Duodenal mucosa (tissue), 2 donors: ENCODE measurements at regions not wholly inside any gene's neighbourhood (a gene's known extent, or its start where the extent isn't known, plus 50 kb on each side); places are given as distances from the start of the nearest gene placed in this dataset.
"Not testable (repeated sequence)": the region's sequence is repeated elsewhere in the genome, so short reads cannot be mapped to it uniquely, and the experiment has no call there.

ENCODE experiments used
- H3K27ac ChIP-seq: one replicate; pipeline ENCODE4 v1.7.0; 2013; ENCODE audit warnings: low read depth, low read length
- H3K27me3 ChIP-seq, 2 donors: one replicate each; pipeline ENCODE4 v1.7.0; 2013; ENCODE audit warnings: low read length in 2 of 2, control low read depth in 1 of 2; ENCODE audit not compliant: insufficient read depth in 2 of 2, control insufficient read depth in 1 of 2
- H3K36me3 ChIP-seq, 2 donors: one replicate each; pipeline ENCODE4 v1.7.0; 2013; ENCODE audit warnings: low read length in 2 of 2, control low read depth in 1 of 2; ENCODE audit not compliant: insufficient read depth in 2 of 2, control insufficient read depth in 1 of 2
- H3K4me1 ChIP-seq, 2 donors: one replicate each; pipeline ENCODE4 v1.7.0; 2013; ENCODE audit warnings: low read length in 2 of 2, control low read depth in 1 of 2; ENCODE audit not compliant: insufficient read depth in 2 of 2, control insufficient read depth in 1 of 2
- H3K4me3 ChIP-seq, 2 donors: one replicate each; pipeline ENCODE4 v1.7.0; 2013; ENCODE audit warnings: low read length in 2 of 2, low read depth in 1 of 2
- H3K9ac ChIP-seq, 2 donors: one replicate each; pipeline ENCODE4 v1.7.0; 2013; ENCODE audit warnings: low read length in 2 of 2, low read depth in 1 of 2
- H3K9me3 ChIP-seq, 2 donors: one replicate each; pipeline ENCODE4 v1.7.0; 2013; ENCODE audit warnings: low read length in 2 of 2, control low read depth in 1 of 2; ENCODE audit not compliant: control insufficient read depth in 1 of 2

DNA sequence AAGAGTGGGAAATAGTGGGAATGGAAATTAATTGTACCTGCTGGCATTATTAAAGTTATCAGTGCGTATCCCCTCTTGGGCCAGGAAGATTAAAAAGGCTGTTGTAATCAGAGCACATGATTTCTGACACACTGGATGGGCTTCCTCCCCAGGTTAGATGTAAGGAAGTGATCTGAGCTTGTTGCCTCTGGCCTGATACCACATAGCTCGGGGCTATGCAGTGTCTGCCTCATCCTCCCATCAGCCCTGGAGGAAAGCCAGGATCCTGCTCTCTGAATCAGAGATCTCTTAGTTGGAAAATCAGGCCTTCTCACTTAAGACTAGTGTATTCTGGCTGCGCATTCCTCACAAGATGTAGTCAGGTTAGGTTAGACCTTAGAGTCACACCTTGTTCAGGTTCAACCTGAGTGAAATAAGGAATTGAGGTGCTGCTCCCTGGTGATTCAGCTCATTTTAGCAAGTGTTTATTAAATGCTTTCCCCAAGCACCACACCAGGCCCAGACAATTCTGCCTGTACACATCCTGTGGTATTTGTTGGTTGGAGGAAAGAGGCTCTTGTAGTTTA lies 108.2 kb upstream of the IKBKE start:
- not testable (repeated sequence) for H3K4me1 ChIP-seq, H3K27ac ChIP-seq, H3K27me3 ChIP-seq, H3K9ac ChIP-seq, H3K36me3 ChIP-seq, H3K9me3 ChIP-seq, H3K4me3 ChIP-seq

GRCh38 chr1:206362994-206363393 lies 107.3 kb upstream of the IKBKE start:
- H3K27ac ChIP-seq, H3K4me3 ChIP-seq, H3K36me3 ChIP-seq: not testable (repeated sequence)

DNA sequence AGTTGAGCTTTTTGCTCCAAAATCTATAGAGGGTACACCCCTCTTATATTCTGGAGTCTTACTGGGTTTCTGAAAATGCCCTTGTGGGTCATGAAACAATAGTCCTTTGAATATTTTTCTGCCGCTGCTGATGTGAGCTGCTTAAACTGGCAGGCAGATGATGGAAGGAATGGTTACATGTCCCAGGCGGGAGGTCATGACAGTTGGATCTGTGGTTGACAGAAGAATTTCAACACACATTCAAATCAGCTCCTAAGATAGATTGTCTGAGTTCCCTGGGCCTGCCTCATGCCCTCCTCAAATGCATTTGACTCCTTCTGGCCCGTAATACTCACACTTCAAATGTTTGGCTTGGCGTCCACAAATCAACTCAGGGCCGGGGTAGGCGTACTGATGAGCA lies 105.0 kb upstream of the IKBKE start:
- not testable (repeated sequence) for H3K36me3 ChIP-seq, H3K4me3 ChIP-seq, H3K27me3 ChIP-seq, H3K4me1 ChIP-seq, H3K9ac ChIP-seq, H3K27ac ChIP-seq, H3K9me3 ChIP-seq

More at GRCh38 chr1:206362994-206363393, 107.3 kb upstream of the IKBKE start:
- H3K27me3 ChIP-seq, H3K9me3 ChIP-seq, H3K4me1 ChIP-seq, H3K9ac ChIP-seq: not testable (repeated sequence)

GRCh38 chr1:206366131-206366530 lies 104.1 kb upstream of the IKBKE start:
- not testable (repeated sequence) for H3K9me3 ChIP-seq, H3K4me3 ChIP-seq, H3K9ac ChIP-seq, H3K27me3 ChIP-seq, H3K27ac ChIP-seq, H3K4me1 ChIP-seq, H3K36me3 ChIP-seq

DNA sequence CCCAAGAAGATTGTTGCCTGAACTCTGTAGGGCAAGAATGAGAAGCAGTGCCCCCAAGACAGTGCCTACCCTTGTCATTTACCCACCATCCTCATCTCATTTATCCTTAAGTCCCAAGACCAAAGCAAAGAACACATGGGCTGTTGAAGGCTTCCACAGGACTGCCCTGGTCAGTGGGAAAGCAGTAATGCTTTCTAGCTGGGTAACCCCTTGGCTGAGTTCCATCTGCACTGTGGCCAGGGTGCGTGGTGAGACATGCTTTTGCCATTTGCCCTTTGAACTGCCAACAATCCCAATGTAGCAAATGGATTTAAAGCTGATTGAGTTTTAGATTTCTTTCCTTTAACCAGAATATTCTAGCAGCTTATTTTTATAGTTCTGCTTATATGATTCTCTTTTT lies 103.5 kb upstream of the IKBKE start:
- not testable (repeated sequence) for H3K4me1 ChIP-seq, H3K27ac ChIP-seq

DNA sequence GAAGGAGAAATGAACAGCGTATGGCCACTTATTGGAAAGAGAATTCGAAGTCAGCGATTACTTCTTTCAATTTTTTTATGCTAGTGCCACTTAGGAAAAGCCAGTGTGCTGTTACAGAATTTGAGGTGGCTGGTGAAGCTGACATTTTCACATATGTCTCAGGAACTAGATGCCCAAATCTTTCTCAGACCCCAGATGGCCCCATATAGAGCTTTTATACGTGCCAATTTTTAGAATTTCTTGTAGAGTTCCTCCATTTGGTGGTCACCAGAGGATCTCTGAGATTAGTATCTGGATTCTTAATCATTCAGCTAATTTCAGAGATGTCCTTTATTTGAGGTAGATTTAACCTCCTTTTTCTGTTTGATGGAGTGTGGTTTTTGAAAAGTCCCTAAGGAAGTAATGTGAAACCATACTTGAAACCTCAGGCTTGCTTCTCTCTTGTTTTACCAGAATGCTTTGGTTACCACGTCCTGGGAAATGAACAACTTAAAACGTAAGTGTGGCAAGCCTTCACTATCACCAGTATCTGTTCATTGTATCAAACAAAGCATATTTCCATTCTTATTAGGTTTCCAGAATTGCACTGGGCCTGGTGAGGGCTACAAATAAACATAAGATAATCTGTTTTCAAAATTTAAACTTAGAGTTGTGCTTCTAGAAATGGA lies 102.2 kb upstream of the IKBKE start:
- not testable (repeated sequence) for H3K4me1 ChIP-seq, H3K27me3 ChIP-seq, H3K27ac ChIP-seq, H3K4me3 ChIP-seq, H3K9me3 ChIP-seq, H3K36me3 ChIP-seq, H3K9ac ChIP-seq

More for the DNA sequence above, 103.5 kb upstream of the IKBKE start:
- not testable (repeated sequence) for H3K27me3 ChIP-seq, H3K36me3 ChIP-seq, H3K9ac ChIP-seq, H3K9me3 ChIP-seq, H3K4me3 ChIP-seq

- not testable (repeated sequence) for H3K27ac ChIP-seq, H3K9ac ChIP-seq, H3K4me3 ChIP-seq, H3K9me3 ChIP-seq, H3K27me3 ChIP-seq, H3K36me3 ChIP-seq, H3K4me1 ChIP-seq
Observed at GRCh38 chr1:206374725-206375124, 95.6 kb upstream of the IKBKE start.

- not testable (repeated sequence) for H3K4me3 ChIP-seq, H3K9me3 ChIP-seq, H3K27ac ChIP-seq, H3K4me1 ChIP-seq, H3K27me3 ChIP-seq, H3K36me3 ChIP-seq, H3K9ac ChIP-seq
Observed at GRCh38 chr1:206375552-206375951, 94.7 kb upstream of the IKBKE start.

DNA sequence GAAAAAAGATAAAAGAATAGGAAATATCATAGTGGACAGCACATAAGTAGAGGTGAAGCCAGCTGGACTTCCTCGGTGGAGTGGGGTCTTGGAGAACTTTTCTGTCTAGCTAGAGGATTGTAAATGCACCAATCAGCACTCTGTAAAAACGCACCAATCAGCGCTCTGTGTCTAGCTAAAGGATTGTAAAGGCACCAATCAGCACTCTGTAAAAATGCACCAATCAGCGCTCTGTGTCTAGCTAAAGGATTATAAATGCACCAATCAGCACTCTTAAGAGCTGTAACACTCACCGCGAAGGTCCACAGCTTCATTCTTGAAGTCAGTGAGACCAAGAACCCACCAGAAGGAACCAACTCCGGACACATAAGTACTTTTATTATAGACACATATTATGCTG lies 91.8 kb upstream of the IKBKE start:
- H3K9ac ChIP-seq, H3K9me3 ChIP-seq, H3K4me1 ChIP-seq, H3K4me3 ChIP-seq, H3K27ac ChIP-seq, H3K27me3 ChIP-seq, H3K36me3 ChIP-seq: not testable (repeated sequence)

DNA sequence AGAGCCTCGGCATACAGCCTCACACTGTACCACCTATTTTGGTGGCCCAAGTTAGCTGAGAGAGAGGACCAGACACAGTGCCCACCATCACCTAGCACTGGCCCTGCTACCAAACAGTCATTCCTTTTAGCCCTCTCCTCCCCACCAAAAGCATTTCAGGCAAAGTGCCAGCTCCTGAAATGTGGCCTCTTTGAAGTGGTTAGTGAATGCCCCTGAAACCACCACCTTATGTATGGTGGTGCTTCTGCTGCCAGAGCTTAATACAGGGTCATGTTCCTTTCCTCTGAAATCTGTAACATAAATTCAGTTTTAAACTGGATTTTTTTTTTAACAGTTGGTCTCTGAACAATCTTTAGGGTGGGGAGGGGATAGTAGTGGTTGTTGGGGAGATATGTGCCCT lies 91.0 kb upstream of the IKBKE start:
- not testable (repeated sequence) for H3K27me3 ChIP-seq, H3K4me1 ChIP-seq, H3K9ac ChIP-seq, H3K27ac ChIP-seq, H3K9me3 ChIP-seq, H3K36me3 ChIP-seq, H3K4me3 ChIP-seq
